ENCODE measurements at regions not wholly inside any gene's neighbourhood (a gene's known extent, or its start where the extent isn't known, plus 50 kb on each side); places are given as distances from the start of the nearest gene placed in this dataset.

DNA sequence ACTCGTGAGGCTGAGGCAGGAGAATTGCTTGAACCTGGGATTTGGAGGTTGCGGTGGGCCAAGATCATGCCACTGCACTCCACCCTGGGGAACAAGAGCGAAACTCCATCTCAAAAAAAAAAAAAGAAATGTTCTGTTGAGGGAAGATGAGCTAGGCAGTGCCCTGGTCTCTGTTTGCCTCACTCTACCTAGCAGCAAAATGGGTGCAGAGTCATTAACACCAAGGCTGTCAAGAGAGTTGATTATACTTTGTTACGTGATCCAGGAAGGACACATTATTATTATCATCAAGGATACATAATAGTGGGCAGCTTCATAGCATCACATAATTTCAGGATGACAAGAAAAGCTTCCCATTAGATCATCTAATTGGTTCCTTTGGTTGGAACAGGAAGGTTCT, 84.3 kb upstream of the MAP1LC3B2 start:
- TF ChIP-seq POLR2AphosphoS5 (IDR thresholded peaks at IDR 0.05) (no peak), POLR2A (IDR thresholded peaks at IDR 0.05) (no peak)
- TF ChIP-seq, protein P1, sequence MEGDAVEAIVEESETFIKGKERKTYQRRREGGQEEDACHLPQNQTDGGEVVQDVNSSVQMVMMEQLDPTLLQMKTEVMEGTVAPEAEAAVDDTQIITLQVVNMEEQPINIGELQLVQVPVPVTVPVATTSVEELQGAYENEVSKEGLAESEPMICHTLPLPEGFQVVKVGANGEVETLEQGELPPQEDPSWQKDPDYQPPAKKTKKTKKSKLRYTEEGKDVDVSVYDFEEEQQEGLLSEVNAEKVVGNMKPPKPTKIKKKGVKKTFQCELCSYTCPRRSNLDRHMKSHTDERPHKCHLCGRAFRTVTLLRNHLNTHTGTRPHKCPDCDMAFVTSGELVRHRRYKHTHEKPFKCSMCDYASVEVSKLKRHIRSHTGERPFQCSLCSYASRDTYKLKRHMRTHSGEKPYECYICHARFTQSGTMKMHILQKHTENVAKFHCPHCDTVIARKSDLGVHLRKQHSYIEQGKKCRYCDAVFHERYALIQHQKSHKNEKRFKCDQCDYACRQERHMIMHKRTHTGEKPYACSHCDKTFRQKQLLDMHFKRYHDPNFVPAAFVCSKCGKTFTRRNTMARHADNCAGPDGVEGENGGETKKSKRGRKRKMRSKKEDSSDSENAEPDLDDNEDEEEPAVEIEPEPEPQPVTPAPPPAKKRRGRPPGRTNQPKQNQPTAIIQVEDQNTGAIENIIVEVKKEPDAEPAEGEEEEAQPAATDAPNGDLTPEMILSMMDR (IDR thresholded peaks at IDR 0.05), result no peak

Data from breast epithelium (tissue), 3 donors.